Liver (tissue), 8 donors: ENCODE measurements at regions not wholly inside any gene's neighbourhood (a gene's known extent, or its start where the extent isn't known, plus 50 kb on each side); places are given as distances from the start of the nearest gene placed in this dataset.

ENCODE experiments used
- DNase-seq: peaks from one replicate; pipeline ENCODE4 v3.0.0-alpha.2; 2017; ENCODE audit warnings: low spot score
- H3K27ac ChIP-seq, 2 donors: one replicate each; pipeline ENCODE4 v1.7.0; 2013; ENCODE audit warnings: inconsistent platforms in 2 of 2, low read length in 2 of 2, control low read depth in 1 of 2, low read depth in 1 of 2, mild to moderate bottlenecking in 1 of 2
- H3K27me3 ChIP-seq, 4 donors: one replicate each; pipeline versions ENCODE4 v1.6.1 to v1.7.0; 2013; ENCODE audit warnings: low read length in 3 of 4, inconsistent platforms in 1 of 4, mild to moderate bottlenecking in 1 of 4, moderate library complexity in 1 of 4; ENCODE audit not compliant: control insufficient read depth in 4 of 4, insufficient read depth in 4 of 4
- H3K36me3 ChIP-seq, 4 donors: one replicate each; pipeline versions ENCODE4 v1.6.1 to v1.7.0; 2013; ENCODE audit warnings: low read length in 3 of 4, mild to moderate bottlenecking in 3 of 4, low read depth in 1 of 4, moderate library complexity in 1 of 4; ENCODE audit not compliant: control insufficient read depth in 4 of 4, insufficient read depth in 3 of 4
- H3K4me1 ChIP-seq, 4 donors: one replicate each; pipeline versions ENCODE4 v1.6.1 to v1.7.0; 2013; ENCODE audit warnings: low read length in 3 of 4, mild to moderate bottlenecking in 3 of 4, moderate library complexity in 1 of 4; ENCODE audit not compliant: control insufficient read depth in 4 of 4, insufficient read depth in 4 of 4
- H3K4me3 ChIP-seq, 3 donors: one replicate each; pipeline versions ENCODE4 v1.6.1 to v1.7.0; 2013; ENCODE audit warnings: low read length in 3 of 3, control low read depth in 1 of 3, low read depth in 1 of 3, mild to moderate bottlenecking in 1 of 3
- H3K9ac ChIP-seq, 2 donors: one replicate each; pipeline ENCODE4 v1.7.0; 2013; ENCODE audit warnings: low read length in 2 of 2, mild to moderate bottlenecking in 2 of 2, moderate library complexity in 2 of 2, control low read depth in 1 of 2, low read depth in 1 of 2
- H3K9me3 ChIP-seq, 4 donors: one replicate each; pipeline versions ENCODE4 v1.6.1 to v1.7.0; 2013; ENCODE audit warnings: low read length in 3 of 4; ENCODE audit not compliant: control insufficient read depth in 4 of 4
- EGR1 ChIP-seq, 2 donors: IDR thresholded peaks; 2 replicates each; pipeline ENCODE4 v1.6.1; 2016 to 2018; ENCODE audit warnings: antibody characterized with exemption in 2 of 2, low read depth in 2 of 2
- FOXA1 ChIP-seq: IDR thresholded peaks from 2 replicates; pipeline ENCODE4 v1.6.1; 2016; ENCODE audit warnings: antibody characterized with exemption
- FOXA2 ChIP-seq: IDR thresholded peaks from 2 replicates; pipeline ENCODE4 v1.6.1; 2016; ENCODE audit warnings: antibody characterized with exemption
- GABPA ChIP-seq, 2 donors: IDR thresholded peaks in 1 of 2; conservative IDR thresholded peaks in 1 of 2; 2 replicates each; pipeline ENCODE4 v1.6.1; 2016; ENCODE audit warnings: antibody characterized with exemption in 2 of 2, mild to moderate bottlenecking in 1 of 2, moderate library complexity in 1 of 2
- HNF4A ChIP-seq, 2 donors: conservative IDR thresholded peaks; 2 replicates each; pipeline ENCODE4 v1.6.1; 2016; ENCODE audit warnings: antibody characterized with exemption in 2 of 2, mild to moderate bottlenecking in 2 of 2
- HNF4G ChIP-seq: IDR thresholded peaks from 2 replicates; pipeline ENCODE4 v1.6.1; 2016; ENCODE audit warnings: antibody characterized with exemption
- JUND ChIP-seq, 2 donors: IDR thresholded peaks; 2 replicates each; pipeline ENCODE4 v1.6.1; 2016; ENCODE audit warnings: antibody characterized with exemption in 2 of 2
- NR2F2 ChIP-seq: IDR thresholded peaks from 2 replicates; pipeline ENCODE4 v1.6.1; 2016; ENCODE audit warnings: antibody characterized with exemption
- RAD21 ChIP-seq, 2 donors: IDR thresholded peaks; 2 replicates each; pipeline ENCODE4 v1.6.1; 2016; ENCODE audit warnings: antibody characterized with exemption in 2 of 2, mild to moderate bottlenecking in 2 of 2
- RXRA ChIP-seq, 2 donors: IDR thresholded peaks; 2 replicates each; pipeline ENCODE4 v1.6.1; 2017 to 2018; ENCODE audit warnings: antibody characterized with exemption in 2 of 2, mild to moderate bottlenecking in 1 of 2
- SP1 ChIP-seq: IDR thresholded peaks from 2 replicates; pipeline ENCODE4 v1.6.1; 2018; ENCODE audit warnings: antibody characterized with exemption, mild to moderate bottlenecking
- YY1 ChIP-seq: IDR thresholded peaks from 2 replicates; pipeline ENCODE4 v1.6.1; 2016; ENCODE audit warnings: antibody characterized with exemption, mild to moderate bottlenecking
- WGBS: extraction: QIAGEN DNeasy Blood & Tissue Kit; methylation state at CpG from one replicate; pipeline ENCODE4 v1.1.7; 2013; 5-methylcytosine and 5-hydroxymethylcytosine counted together
- TF ChIP-seq, protein P1 (sequence below): IDR thresholded peaks from 2 replicates; pipeline ENCODE4 v1.6.1; 2016; ENCODE audit warnings: antibody characterized with exemption
- TF ChIP-seq, protein P2 (sequence below): IDR thresholded peaks from 2 replicates; pipeline ENCODE4 v1.6.1; 2016; ENCODE audit warnings: antibody characterized with exemption, mild to moderate bottlenecking
- TF ChIP-seq, protein P3 (sequence below): IDR thresholded peaks from 2 replicates; pipeline ENCODE4 v1.6.1; 2016; ENCODE audit warnings: antibody characterized with exemption
- TF ChIP-seq, protein P4 (sequence below): fragments of 150-350 bp; IDR thresholded peaks from 2 replicates; pipeline ENCODE4 v1.5.1; 2017; ENCODE audit warnings: improper control_type of control experiment, low read depth, low read length; ENCODE audit not compliant: missing input control
- donor health status: healthy.
- donor health status: healthy.
- donor health status: healthy.
- donor health status: healthy.
- donor health status: healthy.

DNA sequence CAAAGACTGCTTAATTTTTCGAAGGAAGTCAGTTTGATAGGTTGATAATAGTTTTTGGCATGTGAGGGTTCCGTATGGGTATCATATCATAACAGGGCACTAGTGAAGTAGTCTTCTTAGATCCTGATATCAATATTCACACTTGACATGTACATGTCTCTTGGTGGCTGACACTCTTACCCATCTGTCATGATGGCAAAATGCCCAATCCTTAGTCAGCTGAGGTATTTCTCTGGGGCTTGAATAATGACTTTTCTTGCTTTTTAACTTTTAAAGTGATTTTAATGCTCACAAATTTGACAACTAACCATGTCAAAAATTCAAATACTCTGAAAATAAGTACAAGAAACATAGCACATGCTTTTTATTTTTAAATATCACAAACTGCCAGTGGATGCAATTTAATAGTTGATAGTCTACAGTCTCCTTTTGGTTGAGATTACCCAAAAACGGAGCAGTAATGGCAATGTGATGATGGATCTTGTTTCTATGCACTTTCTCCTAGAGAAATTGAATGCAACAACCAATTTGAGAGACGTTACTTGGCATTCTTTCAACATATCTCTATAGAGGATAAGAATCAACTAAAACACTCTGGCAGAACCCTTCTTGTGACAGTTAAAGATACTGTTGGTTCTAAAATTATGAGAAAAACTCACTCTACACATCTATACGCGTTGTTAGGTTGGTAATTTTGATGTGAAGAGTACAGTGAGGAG, 552.9 kb upstream of the PABPC4L start:
- 63% methylated on average over 6 of the region's 6 CpGs for WGBS
- H3K27ac ChIP-seq: no peak overlapping the region
- H3K4me3 ChIP-seq: no peak overlapping the region
- no peaks in the 10 kb centered on the region for H3K36me3 ChIP-seq
- H3K9me3 ChIP-seq: no peaks in the 10 kb centered on the region
- no peak overlapping the region for H3K9ac ChIP-seq
- no peak for DNase-seq
- H3K27me3 ChIP-seq: no peaks in the 10 kb centered on the region
- H3K4me1 ChIP-seq: no peaks in the 10 kb centered on the region
- TF ChIP-seq, protein P1, sequence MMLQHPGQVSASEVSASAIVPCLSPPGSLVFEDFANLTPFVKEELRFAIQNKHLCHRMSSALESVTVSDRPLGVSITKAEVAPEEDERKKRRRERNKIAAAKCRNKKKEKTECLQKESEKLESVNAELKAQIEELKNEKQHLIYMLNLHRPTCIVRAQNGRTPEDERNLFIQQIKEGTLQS: no peak
- TF ChIP-seq FOXA2 (no peak), JUND (IDR thresholded peaks at IDR 0.05) (no peak), SP1 (no peak), RXRA (IDR thresholded peaks at IDR 0.05) (no peak), GABPA (IDR thresholded peaks at IDR 0.05 in 1 of 2, conservative IDR thresholded peaks at IDR 0.05 in 1 of 2) (no peak), NR2F2 (no peak), RAD21 (IDR thresholded peaks at IDR 0.05) (no peak), YY1 (no peak), EGR1 (IDR thresholded peaks at IDR 0.05; ENCODE audit: low read depth in 2 of 2) (no peak)
- TF ChIP-seq, protein P2, sequence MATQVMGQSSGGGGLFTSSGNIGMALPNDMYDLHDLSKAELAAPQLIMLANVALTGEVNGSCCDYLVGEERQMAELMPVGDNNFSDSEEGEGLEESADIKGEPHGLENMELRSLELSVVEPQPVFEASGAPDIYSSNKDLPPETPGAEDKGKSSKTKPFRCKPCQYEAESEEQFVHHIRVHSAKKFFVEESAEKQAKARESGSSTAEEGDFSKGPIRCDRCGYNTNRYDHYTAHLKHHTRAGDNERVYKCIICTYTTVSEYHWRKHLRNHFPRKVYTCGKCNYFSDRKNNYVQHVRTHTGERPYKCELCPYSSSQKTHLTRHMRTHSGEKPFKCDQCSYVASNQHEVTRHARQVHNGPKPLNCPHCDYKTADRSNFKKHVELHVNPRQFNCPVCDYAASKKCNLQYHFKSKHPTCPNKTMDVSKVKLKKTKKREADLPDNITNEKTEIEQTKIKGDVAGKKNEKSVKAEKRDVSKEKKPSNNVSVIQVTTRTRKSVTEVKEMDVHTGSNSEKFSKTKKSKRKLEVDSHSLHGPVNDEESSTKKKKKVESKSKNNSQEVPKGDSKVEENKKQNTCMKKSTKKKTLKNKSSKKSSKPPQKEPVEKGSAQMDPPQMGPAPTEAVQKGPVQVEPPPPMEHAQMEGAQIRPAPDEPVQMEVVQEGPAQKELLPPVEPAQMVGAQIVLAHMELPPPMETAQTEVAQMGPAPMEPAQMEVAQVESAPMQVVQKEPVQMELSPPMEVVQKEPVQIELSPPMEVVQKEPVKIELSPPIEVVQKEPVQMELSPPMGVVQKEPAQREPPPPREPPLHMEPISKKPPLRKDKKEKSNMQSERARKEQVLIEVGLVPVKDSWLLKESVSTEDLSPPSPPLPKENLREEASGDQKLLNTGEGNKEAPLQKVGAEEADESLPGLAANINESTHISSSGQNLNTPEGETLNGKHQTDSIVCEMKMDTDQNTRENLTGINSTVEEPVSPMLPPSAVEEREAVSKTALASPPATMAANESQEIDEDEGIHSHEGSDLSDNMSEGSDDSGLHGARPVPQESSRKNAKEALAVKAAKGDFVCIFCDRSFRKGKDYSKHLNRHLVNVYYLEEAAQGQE: no peak
- TF ChIP-seq, protein P3, sequence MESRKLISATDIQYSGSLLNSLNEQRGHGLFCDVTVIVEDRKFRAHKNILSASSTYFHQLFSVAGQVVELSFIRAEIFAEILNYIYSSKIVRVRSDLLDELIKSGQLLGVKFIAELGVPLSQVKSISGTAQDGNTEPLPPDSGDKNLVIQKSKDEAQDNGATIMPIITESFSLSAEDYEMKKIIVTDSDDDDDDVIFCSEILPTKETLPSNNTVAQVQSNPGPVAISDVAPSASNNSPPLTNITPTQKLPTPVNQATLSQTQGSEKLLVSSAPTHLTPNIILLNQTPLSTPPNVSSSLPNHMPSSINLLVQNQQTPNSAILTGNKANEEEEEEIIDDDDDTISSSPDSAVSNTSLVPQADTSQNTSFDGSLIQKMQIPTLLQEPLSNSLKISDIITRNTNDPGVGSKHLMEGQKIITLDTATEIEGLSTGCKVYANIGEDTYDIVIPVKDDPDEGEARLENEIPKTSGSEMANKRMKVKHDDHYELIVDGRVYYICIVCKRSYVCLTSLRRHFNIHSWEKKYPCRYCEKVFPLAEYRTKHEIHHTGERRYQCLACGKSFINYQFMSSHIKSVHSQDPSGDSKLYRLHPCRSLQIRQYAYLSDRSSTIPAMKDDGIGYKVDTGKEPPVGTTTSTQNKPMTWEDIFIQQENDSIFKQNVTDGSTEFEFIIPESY: no peak
- TF ChIP-seq, protein P4, sequence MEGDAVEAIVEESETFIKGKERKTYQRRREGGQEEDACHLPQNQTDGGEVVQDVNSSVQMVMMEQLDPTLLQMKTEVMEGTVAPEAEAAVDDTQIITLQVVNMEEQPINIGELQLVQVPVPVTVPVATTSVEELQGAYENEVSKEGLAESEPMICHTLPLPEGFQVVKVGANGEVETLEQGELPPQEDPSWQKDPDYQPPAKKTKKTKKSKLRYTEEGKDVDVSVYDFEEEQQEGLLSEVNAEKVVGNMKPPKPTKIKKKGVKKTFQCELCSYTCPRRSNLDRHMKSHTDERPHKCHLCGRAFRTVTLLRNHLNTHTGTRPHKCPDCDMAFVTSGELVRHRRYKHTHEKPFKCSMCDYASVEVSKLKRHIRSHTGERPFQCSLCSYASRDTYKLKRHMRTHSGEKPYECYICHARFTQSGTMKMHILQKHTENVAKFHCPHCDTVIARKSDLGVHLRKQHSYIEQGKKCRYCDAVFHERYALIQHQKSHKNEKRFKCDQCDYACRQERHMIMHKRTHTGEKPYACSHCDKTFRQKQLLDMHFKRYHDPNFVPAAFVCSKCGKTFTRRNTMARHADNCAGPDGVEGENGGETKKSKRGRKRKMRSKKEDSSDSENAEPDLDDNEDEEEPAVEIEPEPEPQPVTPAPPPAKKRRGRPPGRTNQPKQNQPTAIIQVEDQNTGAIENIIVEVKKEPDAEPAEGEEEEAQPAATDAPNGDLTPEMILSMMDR: no peak

DNA sequence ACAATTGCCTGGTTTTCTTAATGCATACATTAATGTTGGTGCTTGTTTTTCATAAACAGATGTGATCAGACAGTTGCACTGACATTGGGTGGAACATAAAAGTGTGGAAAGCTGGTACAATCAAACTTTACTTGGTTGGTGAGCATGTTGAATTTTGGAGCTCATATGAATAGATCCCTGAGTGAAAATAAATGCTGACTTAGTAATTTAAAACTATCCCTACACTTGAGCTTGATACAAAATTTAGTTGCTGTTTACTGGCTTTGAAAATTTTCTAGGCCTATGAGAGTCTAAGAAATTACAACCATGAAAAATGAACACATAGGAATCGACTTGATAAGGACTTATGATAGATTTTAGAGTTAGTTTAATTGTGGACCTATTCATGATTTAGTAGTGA, 551.8 kb upstream of the PABPC4L start:
- no peaks in the 10 kb centered on the region for H3K9me3 ChIP-seq
- H3K36me3 ChIP-seq: no peaks in the 10 kb centered on the region
- H3K9ac ChIP-seq: no peak overlapping the region
- no peaks in the 10 kb centered on the region for H3K27me3 ChIP-seq
- no peaks in the 10 kb centered on the region for H3K4me1 ChIP-seq
- 59% methylated on average over 1 of the region's 1 CpG for WGBS
- DNase-seq: no peak
- H3K4me3 ChIP-seq: no peak overlapping the region
- no peak overlapping the region for H3K27ac ChIP-seq
- TF ChIP-seq FOXA1: no peak
- TF ChIP-seq HNF4G: no peak
- TF ChIP-seq GABPA (IDR thresholded peaks at IDR 0.05 in 1 of 2, conservative IDR thresholded peaks at IDR 0.05 in 1 of 2): no peak
- no peak for TF ChIP-seq HNF4A (conservative IDR thresholded peaks at IDR 0.05)
- TF ChIP-seq RAD21 (IDR thresholded peaks at IDR 0.05): no peak
- TF ChIP-seq, protein P4: no peak
- no peak for TF ChIP-seq EGR1 (IDR thresholded peaks at IDR 0.05; ENCODE audit: low read depth in 2 of 2)
- TF ChIP-seq, protein P2: no peak
- TF ChIP-seq SP1: no peak
- TF ChIP-seq, protein P1: no peak
